ENCODE measurements at regions not wholly inside any gene's neighbourhood (a gene's known extent, or its start where the extent isn't known, plus 50 kb on each side); places are given as distances from the start of the nearest gene placed in this dataset.

DNA sequence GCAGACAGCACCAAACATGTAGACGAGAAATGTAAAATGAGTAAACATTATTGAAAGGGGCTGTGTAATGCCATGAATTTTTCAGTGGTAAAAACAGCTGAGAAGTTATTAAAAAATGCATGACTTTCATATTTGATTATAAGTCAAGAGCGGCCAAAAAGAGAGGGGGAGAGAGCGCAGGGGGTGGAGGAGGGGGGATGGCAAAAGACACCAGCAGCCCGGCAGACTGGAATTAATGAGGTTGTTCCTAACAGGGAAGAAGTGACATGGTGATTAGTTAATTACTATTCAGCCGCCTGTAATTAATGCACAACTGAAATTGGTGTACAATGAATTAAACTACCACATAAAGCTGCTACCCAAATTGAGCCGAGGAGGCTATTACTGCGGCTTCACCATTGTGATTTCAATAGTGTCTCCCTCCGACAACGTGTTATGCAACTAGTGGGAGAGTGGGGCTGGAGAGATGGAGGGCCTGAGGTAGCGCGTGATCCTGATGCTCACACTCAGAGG lies 89.1 kb upstream of the VSTM2B start:
- POLR2A ChIA-PET = no interaction called here
- CTCF ChIA-PET = interaction anchor here (0.8 kb wide), 1 partner anchor 19 kb away, joined by 5 read pairs; no protein-coding TSS in a partner anchor
- Histone ChIP-seq H3K4me3 (no peak overlapping the region), H3K4me2 (no peak overlapping the region), H3K27ac (no peak overlapping the region), H3K4me1 (no peaks in the 10 kb centered on the region), H3K9me3 (peaks cover 12% of the 10 kb centered on the region; the same call in 2 of the 3 replicates)
- 45% methylated on average over 11 of the region's 11 CpGs for WGBS (ENCODE audit: missing lambda C conversion rate)
- ATAC-seq = no peak
- FAIRE-seq = no peak
- no peak for DNase-seq (ENCODE audit: low read depth in 1 of 2, low spot score in 1 of 2)
- TF ChIP-seq NFE2L2 (conservative IDR thresholded peaks at IDR 0.05; ENCODE audit: low read length) (0 out of 2 replicates have a peak, but pooled peaks have one; percentile 35), CTCF (IDR thresholded peaks at IDR 0.05) (no peak)

DNA sequence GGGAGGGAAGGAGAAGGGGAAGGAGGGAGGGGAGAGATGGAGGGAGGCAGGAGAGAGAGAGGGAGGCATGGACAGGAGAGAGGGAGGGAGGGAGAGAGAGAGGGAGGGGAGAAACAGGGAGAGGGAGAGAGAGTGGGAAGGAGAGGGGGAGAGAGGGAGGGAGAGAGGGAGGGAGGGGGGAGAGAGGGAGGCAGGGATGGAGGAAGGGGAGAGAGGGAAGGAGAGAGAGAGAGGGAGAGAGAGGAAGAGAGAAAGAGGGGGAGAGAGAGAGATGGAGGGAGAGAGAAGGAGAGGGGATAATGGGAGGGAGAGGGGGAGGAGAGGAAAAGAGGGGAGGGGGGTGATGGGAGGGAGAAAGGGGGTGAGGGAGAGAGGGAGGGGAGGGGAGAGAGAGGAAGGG lies 86.8 kb upstream of the VSTM2B start:
- H3K9me3 ChIP-seq = peaks cover 12% of the 10 kb centered on the region; the same call in 2 of the 3 replicates
- no peak for DNase-seq (ENCODE audit: low read depth in 1 of 2, low spot score in 1 of 2)

DNA sequence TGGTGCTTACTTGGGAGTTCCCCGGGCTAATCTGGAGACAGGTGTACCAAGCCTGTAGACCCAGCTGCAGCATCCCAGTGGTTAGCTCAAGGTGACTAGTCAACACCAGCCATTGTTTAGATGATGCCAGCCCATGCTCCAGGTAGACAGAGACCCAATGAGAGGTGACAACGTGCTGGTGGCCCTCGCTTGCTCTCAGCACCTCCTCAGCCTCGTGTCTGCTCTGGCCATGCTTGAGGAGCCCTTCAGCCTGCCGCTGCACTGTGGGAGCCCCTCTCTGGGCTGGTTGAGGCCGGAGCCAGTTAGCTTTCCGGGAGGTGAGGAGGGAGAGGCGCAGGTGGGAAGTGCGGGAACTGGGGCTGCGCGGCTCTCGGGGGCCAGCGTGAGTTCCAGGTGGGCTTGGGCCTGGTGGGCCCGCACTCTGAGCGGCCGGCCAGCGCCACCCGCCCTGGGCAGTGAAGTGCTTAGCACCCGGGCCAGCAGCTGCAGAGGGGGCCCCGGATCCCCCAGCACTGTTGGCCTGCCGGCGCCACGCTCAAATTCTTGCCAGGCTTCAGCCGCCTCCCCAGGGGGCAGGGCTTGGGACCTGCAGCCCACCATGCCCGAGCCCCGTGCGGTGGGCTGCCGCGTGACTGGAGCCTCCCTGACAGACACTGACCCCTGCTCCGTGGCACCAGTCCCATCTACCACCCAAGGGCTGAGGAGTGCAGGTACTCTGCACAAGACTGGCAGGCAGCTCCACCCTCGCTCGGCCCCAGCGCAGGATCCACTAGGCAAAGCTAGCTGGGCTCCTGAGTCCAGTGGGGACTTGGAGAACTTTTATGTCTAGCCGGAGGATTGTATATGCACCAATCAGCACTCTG lies 85.9 kb upstream of the VSTM2B start:
- FAIRE-seq (no peak), DNase-seq (ENCODE audit: low read depth in 1 of 2, low spot score in 1 of 2) (no peak), ATAC-seq (no peak; a peak in 2 of 6 replicates)
- POLR2A ChIA-PET = no interaction called here
- no peak overlapping the region for H3K4me2 ChIP-seq
- no peaks in the 10 kb centered on the region for H3K4me1 ChIP-seq
- no peak for TF ChIP-seq NR3C1 (IDR thresholded peaks at IDR 0.05)
- no peak for TF ChIP-seq PBX3 (IDR thresholded peaks at IDR 0.05)
- TF ChIP-seq KDM1A (IDR thresholded peaks at IDR 0.05; ENCODE audit: low read depth) = no peak
- TF ChIP-seq HMGXB4 (CRISPR knock-in tag; IDR thresholded peaks at IDR 0.05; ENCODE audit: borderline replicate concordance) = no peak
- no peak for TF ChIP-seq GATA3 (IDR thresholded peaks at IDR 0.05; ENCODE audit: borderline replicate concordance)
- TF ChIP-seq, protein P1, sequence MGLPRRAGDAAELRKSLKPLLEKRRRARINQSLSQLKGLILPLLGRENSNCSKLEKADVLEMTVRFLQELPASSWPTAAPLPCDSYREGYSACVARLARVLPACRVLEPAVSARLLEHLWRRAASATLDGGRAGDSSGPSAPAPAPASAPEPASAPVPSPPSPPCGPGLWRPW (IDR thresholded peaks at IDR 0.05) = no peak
- TF ChIP-seq, protein P2, sequence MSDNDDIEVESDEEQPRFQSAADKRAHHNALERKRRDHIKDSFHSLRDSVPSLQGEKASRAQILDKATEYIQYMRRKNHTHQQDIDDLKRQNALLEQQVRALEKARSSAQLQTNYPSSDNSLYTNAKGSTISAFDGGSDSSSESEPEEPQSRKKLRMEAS (IDR thresholded peaks at IDR 0.05) = no peak
- TF ChIP-seq FOSL2 (IDR thresholded peaks at IDR 0.05) = no peak
- TF ChIP-seq FOSL2 (CRISPR knock-in tag; IDR thresholded peaks at IDR 0.05) = no peak
- no peak for TF ChIP-seq EHMT2 (IDR thresholded peaks at IDR 0.05; ENCODE audit: low read depth)
- no peak for TF ChIP-seq HDAC2 (IDR thresholded peaks at IDR 0.05)
- H3K27ac ChIP-seq = no peak overlapping the region
- H3K9me3 ChIP-seq = peaks cover 10% of the 10 kb centered on the region; the same call in 2 of the 3 replicates
- WGBS (ENCODE audit: missing lambda C conversion rate) = 40% methylated on average over 30 of the region's 34 CpGs
- no peak overlapping the region for H3K4me3 ChIP-seq
- CTCF ChIA-PET = interaction anchor here (1.5 kb wide), 1 partner anchor 8 kb away, joined by 5 read pairs; no protein-coding TSS in a partner anchor

More for the DNA sequence above, 86.8 kb upstream of the VSTM2B start:
- H3K4me1 ChIP-seq = no peaks in the 10 kb centered on the region
- no peak overlapping the region for H3K27ac ChIP-seq
- TF ChIP-seq TP53 (CRISPR knock-in tag; IDR thresholded peaks at IDR 0.05) = no peak
- TF ChIP-seq ZNF302 (CRISPR knock-in tag; IDR thresholded peaks at IDR 0.05) = no peak
- TF ChIP-seq, protein P2 (IDR thresholded peaks at IDR 0.05) = no peak
- TF ChIP-seq KDM1A (IDR thresholded peaks at IDR 0.05; ENCODE audit: low read depth) = no peak
- TF ChIP-seq SMC3 (IDR thresholded peaks at IDR 0.05) = no peak
- no peak for TF ChIP-seq FOXS1 (CRISPR knock-in tag; IDR thresholded peaks at IDR 0.05)
- TF ChIP-seq EHMT2 (IDR thresholded peaks at IDR 0.05; ENCODE audit: low read depth) = no peak
- TF ChIP-seq SREBF2 (IDR thresholded peaks at IDR 0.05) = no peak
- TF ChIP-seq ZC3H11A (IDR thresholded peaks at IDR 0.05) = no peak
- no peak for TF ChIP-seq HMGXB4 (CRISPR knock-in tag; IDR thresholded peaks at IDR 0.05; ENCODE audit: borderline replicate concordance)
- TF ChIP-seq MAZ (IDR thresholded peaks at IDR 0.05; ENCODE audit: borderline replicate concordance, low read depth, low read length) = no peak
- no peak for ATAC-seq
- no peak overlapping the region for H3K4me2 ChIP-seq
- CTCF ChIA-PET = no interaction called here
- FAIRE-seq = no peak
- no peak overlapping the region for H3K4me3 ChIP-seq
- POLR2A ChIA-PET = no interaction called here

Measured in A549 (cell line).